ENCODE measurements at regions not wholly inside any gene's neighbourhood (a gene's known extent, or its start where the extent isn't known, plus 50 kb on each side); places are given as distances from the start of the nearest gene placed in this dataset.

DNA sequence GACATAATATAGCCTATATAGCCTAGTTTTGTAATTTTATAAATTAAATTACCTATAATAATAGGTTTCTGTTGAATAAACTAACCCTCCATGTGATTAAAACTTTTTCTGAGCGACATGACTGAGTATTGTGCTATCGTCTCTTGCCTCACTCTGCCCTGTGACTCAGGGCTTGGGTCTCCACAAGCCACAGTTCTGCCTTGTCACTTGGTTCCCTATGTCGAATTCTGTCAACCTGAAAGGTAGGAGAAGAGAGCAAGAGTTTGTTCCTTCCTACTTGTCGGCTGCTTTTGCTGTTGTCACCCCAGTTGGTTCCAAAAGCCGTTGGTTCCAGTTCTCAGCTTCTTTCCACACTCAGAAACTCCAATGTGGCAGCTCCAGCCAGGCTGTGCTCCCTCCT lies 285.9 kb downstream of the PSAT1 start:
- Histone ChIP-seq H3K27me3 (no peaks in the 10 kb centered on the region), H3K4me3 (no peak overlapping the region), H3K4me1 (ENCODE audit: insufficient read depth) (no peaks in the 10 kb centered on the region), H3K9me3 (no peaks in the 10 kb centered on the region), H3K27ac (no peak overlapping the region), H3K36me3 (no peaks in the 10 kb centered on the region)
- intact Hi-C loops (cut with DNase I) = no loop called here
- no peak for TF ChIP-seq EP300 (IDR thresholded peaks at IDR 0.05)
- no peak for TF ChIP-seq POLR2A (IDR thresholded peaks at IDR 0.05)
- TF ChIP-seq, protein P1, sequence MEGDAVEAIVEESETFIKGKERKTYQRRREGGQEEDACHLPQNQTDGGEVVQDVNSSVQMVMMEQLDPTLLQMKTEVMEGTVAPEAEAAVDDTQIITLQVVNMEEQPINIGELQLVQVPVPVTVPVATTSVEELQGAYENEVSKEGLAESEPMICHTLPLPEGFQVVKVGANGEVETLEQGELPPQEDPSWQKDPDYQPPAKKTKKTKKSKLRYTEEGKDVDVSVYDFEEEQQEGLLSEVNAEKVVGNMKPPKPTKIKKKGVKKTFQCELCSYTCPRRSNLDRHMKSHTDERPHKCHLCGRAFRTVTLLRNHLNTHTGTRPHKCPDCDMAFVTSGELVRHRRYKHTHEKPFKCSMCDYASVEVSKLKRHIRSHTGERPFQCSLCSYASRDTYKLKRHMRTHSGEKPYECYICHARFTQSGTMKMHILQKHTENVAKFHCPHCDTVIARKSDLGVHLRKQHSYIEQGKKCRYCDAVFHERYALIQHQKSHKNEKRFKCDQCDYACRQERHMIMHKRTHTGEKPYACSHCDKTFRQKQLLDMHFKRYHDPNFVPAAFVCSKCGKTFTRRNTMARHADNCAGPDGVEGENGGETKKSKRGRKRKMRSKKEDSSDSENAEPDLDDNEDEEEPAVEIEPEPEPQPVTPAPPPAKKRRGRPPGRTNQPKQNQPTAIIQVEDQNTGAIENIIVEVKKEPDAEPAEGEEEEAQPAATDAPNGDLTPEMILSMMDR (IDR thresholded peaks at IDR 0.05) = no peak
- 89 to 93% (median 92%) methylated on average over 5 of the region's 5 CpGs for WGBS, 3 donors
- no peak for DNase-seq

DNA sequence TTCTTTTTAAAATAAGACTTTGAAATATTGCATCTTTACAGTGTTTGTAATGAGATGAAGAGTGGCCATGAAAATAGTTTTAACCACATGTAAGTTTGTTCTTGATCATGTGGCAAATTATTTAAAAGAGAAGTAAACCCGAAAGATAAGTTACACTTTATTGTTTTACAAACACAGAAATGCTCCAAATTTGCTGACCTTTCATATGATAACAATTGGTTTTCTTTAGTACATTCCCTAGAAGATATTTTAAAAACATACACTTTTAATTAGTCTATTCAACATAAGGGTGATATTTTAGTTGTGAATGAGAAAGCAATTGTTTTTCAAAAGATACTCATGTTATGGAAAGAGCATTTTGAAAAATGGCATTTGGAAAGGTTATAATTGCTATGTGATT lies 287.7 kb downstream of the PSAT1 start:
- Histone ChIP-seq H3K36me3 (no peaks in the 10 kb centered on the region), H3K4me1 (ENCODE audit: insufficient read depth) (no peaks in the 10 kb centered on the region), H3K27me3 (no peaks in the 10 kb centered on the region), H3K4me3 (no peak overlapping the region), H3K27ac (no peak overlapping the region), H3K9me3 (no peaks in the 10 kb centered on the region)
- no peak for DNase-seq
- TF ChIP-seq POLR2A (IDR thresholded peaks at IDR 0.05) = no peak
- TF ChIP-seq, protein P1 (IDR thresholded peaks at IDR 0.05) = no peak
- 6 to 36% (median 9%) methylated on average over 1 of the region's 1 CpG for WGBS, 3 donors
- intact Hi-C loops (cut with DNase I) = no loop called here

DNA sequence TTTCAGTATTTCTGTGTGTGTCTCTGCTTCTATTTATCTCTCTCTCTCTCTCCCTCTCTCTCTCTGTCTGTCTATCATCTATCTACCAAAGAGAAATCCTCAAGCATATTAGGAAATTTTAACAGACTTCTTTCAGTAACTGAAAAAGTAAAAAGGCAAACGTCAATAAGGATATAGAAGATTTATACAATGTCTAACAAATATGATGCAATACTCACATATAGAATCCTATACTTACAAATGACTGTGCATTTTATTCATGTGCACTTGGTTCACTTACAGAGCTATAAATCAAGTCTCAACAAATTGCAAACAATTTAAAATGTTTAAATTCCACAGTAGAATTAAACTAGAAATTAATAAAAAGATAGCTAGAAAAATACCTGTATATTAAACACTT lies 289.0 kb downstream of the PSAT1 start:
- TF ChIP-seq, protein P1 (IDR thresholded peaks at IDR 0.05) = no peak
- TF ChIP-seq POLR2A (IDR thresholded peaks at IDR 0.05) (no peak), EP300 (IDR thresholded peaks at IDR 0.05) (no peak)
- H3K4me1 ChIP-seq (ENCODE audit: insufficient read depth) = no peaks in the 10 kb centered on the region
- DNase-seq = no peak
- no peak overlapping the region for H3K27ac ChIP-seq
- H3K9me3 ChIP-seq = no peaks in the 10 kb centered on the region
- no peaks in the 10 kb centered on the region for H3K27me3 ChIP-seq
- H3K4me3 ChIP-seq = no peak overlapping the region
- intact Hi-C loops (cut with DNase I) = no loop called here
- 89 to 91% (median 90%) methylated on average over 1 of the region's 1 CpG for WGBS, 3 donors
- no peaks in the 10 kb centered on the region for H3K36me3 ChIP-seq

DNA sequence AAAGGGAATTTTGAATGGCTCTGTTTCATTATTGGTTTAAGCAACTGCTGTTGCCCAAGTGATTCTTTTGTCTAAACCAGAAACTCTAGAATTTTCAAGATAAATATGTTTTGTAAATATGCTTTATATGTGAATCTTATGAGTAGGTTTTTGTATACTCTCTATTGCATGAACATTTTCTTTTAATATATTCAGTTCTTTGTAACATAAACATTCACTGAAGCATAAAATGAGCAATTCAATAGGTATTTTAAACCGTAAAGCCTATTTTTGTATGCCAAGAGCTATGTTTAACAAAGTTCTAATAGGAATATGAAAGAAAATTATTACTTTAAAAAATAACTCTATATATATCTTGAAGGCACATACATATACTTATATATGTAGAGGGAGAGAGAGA lies 293.1 kb downstream of the PSAT1 start:
- Histone ChIP-seq H3K36me3 (no peaks in the 10 kb centered on the region), H3K9me3 (no peaks in the 10 kb centered on the region), H3K27me3 (no peaks in the 10 kb centered on the region), H3K4me3 (no peak overlapping the region), H3K27ac (no peak overlapping the region), H3K4me1 (ENCODE audit: insufficient read depth) (no peaks in the 10 kb centered on the region)
- no peak for DNase-seq
- 39 to 62% (median 56%) methylated on average over 1 of the region's 1 CpG for WGBS, 3 donors
- intact Hi-C loops (cut with DNase I) = no loop called here
- TF ChIP-seq EP300 (IDR thresholded peaks at IDR 0.05) (no peak), POLR2A (IDR thresholded peaks at IDR 0.05) (no peak)
- TF ChIP-seq, protein P1 (IDR thresholded peaks at IDR 0.05) = no peak

DNA sequence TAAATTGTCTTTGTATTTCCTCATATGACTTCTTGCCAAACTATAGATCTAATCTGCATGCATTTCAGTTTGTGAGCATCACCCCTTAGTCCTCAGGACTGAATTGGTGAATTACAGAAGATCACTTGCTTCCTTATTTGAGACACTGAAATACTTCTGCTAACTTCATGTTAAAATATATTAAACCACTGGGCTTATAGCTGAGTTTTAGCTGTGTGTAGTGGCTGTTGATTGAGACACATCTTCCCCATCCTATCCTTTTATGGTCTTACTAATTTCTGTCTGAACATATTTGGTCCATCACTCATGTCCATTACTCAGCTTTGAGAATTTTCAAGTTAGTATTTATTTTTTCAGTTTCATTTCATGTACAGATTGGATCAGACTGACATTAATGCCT lies 295.9 kb downstream of the PSAT1 start:
- intact Hi-C loops (cut with DNase I) = no loop called here
- H3K36me3 ChIP-seq = no peaks in the 10 kb centered on the region
- H3K4me3 ChIP-seq = no peak overlapping the region
- no peak overlapping the region for H3K27ac ChIP-seq
- no peak for DNase-seq
- no peaks in the 10 kb centered on the region for H3K27me3 ChIP-seq
- TF ChIP-seq EP300 (IDR thresholded peaks at IDR 0.05) (no peak), POLR2A (IDR thresholded peaks at IDR 0.05) (no peak)
- TF ChIP-seq, protein P1 (IDR thresholded peaks at IDR 0.05) = no peak
- H3K4me1 ChIP-seq (ENCODE audit: insufficient read depth) = no peaks in the 10 kb centered on the region
- H3K9me3 ChIP-seq = no peaks in the 10 kb centered on the region

Measured in ovary (tissue), 7 donors.